BLaER1 (cell line): ENCODE measurements at regions not wholly inside any gene's neighbourhood (a gene's known extent, or its start where the extent isn't known, plus 50 kb on each side); places are given as distances from the start of the nearest gene placed in this dataset.

Experiments used
- H3K27ac ChIP-seq: shearing (Covaris generic); formaldehyde crosslinking; 2 replicates; pipeline ENCODE4 v1.8.1; 2022
- H3K27me3 ChIP-seq: shearing (Covaris generic); formaldehyde crosslinking; 2 replicates; pipeline ENCODE4 v1.8.1; 2022
- H3K36me3 ChIP-seq: shearing (Covaris generic); formaldehyde crosslinking; 2 replicates; pipeline ENCODE4 v1.8.1; 2022
- H3K4me1 ChIP-seq: shearing (Covaris generic); formaldehyde crosslinking; 2 replicates; pipeline ENCODE4 v1.8.1; 2022
- H3K4me2 ChIP-seq: shearing (Covaris generic); formaldehyde crosslinking; 2 replicates; pipeline ENCODE4 v1.8.1; 2022
- H3K4me3 ChIP-seq: shearing (Covaris generic); formaldehyde crosslinking; 2 replicates; pipeline ENCODE4 v1.8.1; 2022
- H3K9ac ChIP-seq: shearing (Covaris generic); formaldehyde crosslinking; 2 replicates; pipeline ENCODE4 v1.8.1; 2022
- H3K9me3 ChIP-seq: shearing (Covaris generic); formaldehyde crosslinking; 2 replicates; pipeline ENCODE4 v1.8.1; 2022
- H4K20me1 ChIP-seq: shearing (Covaris generic); formaldehyde crosslinking; 2 replicates; pipeline ENCODE4 v1.8.1; 2022
- Cebpa-rat ChIP-seq: shearing (Covaris generic); IDR thresholded peaks from 2 replicates; pipeline ENCODE4 v1.8.1; 2022

- no peak overlapping the region for H3K9ac ChIP-seq
- no peak overlapping the region for H3K27ac ChIP-seq
- no peak overlapping the region for H3K4me2 ChIP-seq
- no peak overlapping the region for H3K4me3 ChIP-seq
- H3K27me3 ChIP-seq, result no peaks in the 10 kb centered on the region
- H3K9me3 ChIP-seq, result peaks cover 5% of the 10 kb centered on the region; the same call in 1 of the 2 replicates
- no peak for TF ChIP-seq Cebpa-rat
- no peaks in the 10 kb centered on the region for H3K36me3 ChIP-seq
- H3K4me1 ChIP-seq, result 0 out of 2 replicates have a peak, but pooled peaks cover 5% of the 10 kb centered on the region
- H4K20me1 ChIP-seq, result no peaks in the 10 kb centered on the region
These were observed 161.2 kb upstream of the FSTL4 start for GRCh38 chr5:133773247-133774202.

- Histone ChIP-seq H3K4me2 (no peak overlapping the region), H3K4me1 (peaks cover 8% of the 10 kb centered on the region), H3K27ac (no peak overlapping the region), H3K36me3 (no peaks in the 10 kb centered on the region), H4K20me1 (no peaks in the 10 kb centered on the region), H3K27me3 (no peaks in the 10 kb centered on the region), H3K9ac (no peak overlapping the region), H3K9me3 (peaks cover 5% of the 10 kb centered on the region; the same call in 1 of the 2 replicates), H3K4me3 (no peak overlapping the region)
- no peak for TF ChIP-seq Cebpa-rat
These were observed 157.5 kb upstream of the FSTL4 start for GRCh38 chr5:133769842-133770241.

- no peak for TF ChIP-seq Cebpa-rat
- no peaks in the 10 kb centered on the region for H3K9me3 ChIP-seq
- peak overlapping the region; percentile 41 for H3K4me2 ChIP-seq
- H3K4me3 ChIP-seq, result no peak overlapping the region
- H4K20me1 ChIP-seq, result no peaks in the 10 kb centered on the region
- H3K27me3 ChIP-seq, result no peaks in the 10 kb centered on the region
- H3K36me3 ChIP-seq, result no peaks in the 10 kb centered on the region
- peaks cover 24% of the 10 kb centered on the region for H3K4me1 ChIP-seq
- no peak overlapping the region for H3K9ac ChIP-seq
- no peak overlapping the region for H3K27ac ChIP-seq
These were observed 151.4 kb upstream of the FSTL4 start for GRCh38 chr5:133763744-133764143.

- Histone ChIP-seq H3K4me2 (no peak overlapping the region), H3K4me3 (no peak overlapping the region), H3K9ac (no peak overlapping the region), H3K9me3 (no peaks in the 10 kb centered on the region), H4K20me1 (no peaks in the 10 kb centered on the region), H3K36me3 (no peaks in the 10 kb centered on the region), H3K27ac (no peak overlapping the region), H3K27me3 (no peaks in the 10 kb centered on the region), H3K4me1 (peaks cover 28% of the 10 kb centered on the region)
- no peak for TF ChIP-seq Cebpa-rat
These were observed 149.3 kb upstream of the FSTL4 start for GRCh38 chr5:133761632-133762031.

GRCh38 chr5:133760532-133760931, 148.2 kb upstream of the FSTL4 start:
- no peaks in the 10 kb centered on the region for H3K9me3 ChIP-seq
- H3K36me3 ChIP-seq, result no peaks in the 10 kb centered on the region
- H3K27ac ChIP-seq, result no peak overlapping the region
- TF ChIP-seq Cebpa-rat, result no peak
- H3K4me1 ChIP-seq, result peaks cover 38% of the 10 kb centered on the region
- H4K20me1 ChIP-seq, result no peaks in the 10 kb centered on the region
- H3K4me3 ChIP-seq, result no peak overlapping the region
- H3K9ac ChIP-seq, result no peak overlapping the region
- H3K4me2 ChIP-seq, result no peak overlapping the region
- H3K27me3 ChIP-seq, result no peaks in the 10 kb centered on the region

- Histone ChIP-seq H4K20me1 (no peaks in the 10 kb centered on the region), H3K4me3 (no peak overlapping the region), H3K27ac (no peak overlapping the region), H3K36me3 (no peaks in the 10 kb centered on the region), H3K27me3 (no peaks in the 10 kb centered on the region), H3K9me3 (no peaks in the 10 kb centered on the region), H3K4me1 (peaks cover 26% of the 10 kb centered on the region), H3K4me2 (no peak overlapping the region), H3K9ac (no peak overlapping the region)
- TF ChIP-seq Cebpa-rat, result no peak
These were observed 146.3 kb upstream of the FSTL4 start for GRCh38 chr5:133758641-133759040.

GRCh38 chr5:133757396-133757945, 145.1 kb upstream of the FSTL4 start:
- H3K4me2 ChIP-seq, result no peak overlapping the region
- H3K4me1 ChIP-seq, result peaks cover 23% of the 10 kb centered on the region
- no peak overlapping the region for H3K9ac ChIP-seq
- no peaks in the 10 kb centered on the region for H3K9me3 ChIP-seq
- no peak for TF ChIP-seq Cebpa-rat
- H4K20me1 ChIP-seq, result no peaks in the 10 kb centered on the region
- H3K27me3 ChIP-seq, result no peaks in the 10 kb centered on the region
- no peak overlapping the region for H3K27ac ChIP-seq
- no peak overlapping the region for H3K4me3 ChIP-seq
- no peaks in the 10 kb centered on the region for H3K36me3 ChIP-seq

GRCh38 chr5:133756756-133757155, 144.4 kb upstream of the FSTL4 start:
- no peaks in the 10 kb centered on the region for H3K27me3 ChIP-seq
- no peaks in the 10 kb centered on the region for H3K36me3 ChIP-seq
- H3K27ac ChIP-seq, result no peak overlapping the region
- H3K4me3 ChIP-seq, result no peak overlapping the region
- peaks cover 23% of the 10 kb centered on the region for H3K4me1 ChIP-seq
- H3K9ac ChIP-seq, result no peak overlapping the region
- no peak for TF ChIP-seq Cebpa-rat
- no peaks in the 10 kb centered on the region for H4K20me1 ChIP-seq
- peak overlapping the region; percentile 52 for H3K4me2 ChIP-seq
- H3K9me3 ChIP-seq, result no peaks in the 10 kb centered on the region

- H3K9me3 ChIP-seq, result no peaks in the 10 kb centered on the region
- peaks cover 23% of the 10 kb centered on the region for H3K4me1 ChIP-seq
- no peaks in the 10 kb centered on the region for H3K36me3 ChIP-seq
- H3K27ac ChIP-seq, result no peak overlapping the region
- no peak overlapping the region for H3K4me3 ChIP-seq
- no peaks in the 10 kb centered on the region for H4K20me1 ChIP-seq
- H3K27me3 ChIP-seq, result no peaks in the 10 kb centered on the region
- H3K4me2 ChIP-seq, result peak overlapping the region; percentile 52
- no peak for TF ChIP-seq Cebpa-rat
- H3K9ac ChIP-seq, result no peak overlapping the region
These were observed 143.7 kb upstream of the FSTL4 start for GRCh38 chr5:133756036-133756435.

- Histone ChIP-seq H3K27me3 (no peaks in the 10 kb centered on the region), H3K4me1 (peaks cover 23% of the 10 kb centered on the region), H4K20me1 (no peaks in the 10 kb centered on the region), H3K9ac (no peak overlapping the region), H3K36me3 (no peaks in the 10 kb centered on the region), H3K9me3 (no peaks in the 10 kb centered on the region), H3K4me2 (no peak overlapping the region), H3K4me3 (no peak overlapping the region), H3K27ac (no peak overlapping the region)
- no peak for TF ChIP-seq Cebpa-rat
These were observed 142.3 kb upstream of the FSTL4 start for GRCh38 chr5:133754575-133755169.
